Vagina (tissue), 2 donors: ENCODE measurements at regions not wholly inside any gene's neighbourhood (a gene's known extent, or its start where the extent isn't known, plus 50 kb on each side); places are given as distances from the start of the nearest gene placed in this dataset.

Experiments used
- CTCF ChIP-seq, 3 experiments: fragments of 450-650 bp in 2 of 3; fragments of 200-600 bp in 1 of 3; sonication (generic) in 1 of 3; IDR thresholded peaks; one replicate each; pipeline ENCODE4 v1.5.1; 2017 to 2019; ENCODE audit warnings: antibody characterized with exemption in 3 of 3, mild to moderate bottlenecking in 2 of 3, moderate library complexity in 2 of 3
- POLR2A ChIP-seq, 2 donors: fragments of 450-650 bp; IDR thresholded peaks; one replicate each; pipeline ENCODE4 v1.6.1; 2017; ENCODE audit warnings: antibody characterized with exemption in 2 of 2, mild to moderate bottlenecking in 2 of 2, moderate library complexity in 2 of 2
- POLR2AphosphoS5 ChIP-seq, 2 donors: sonication (generic); formaldehyde crosslinking; IDR thresholded peaks; one replicate each; pipeline ENCODE4 v1.9.0; 2017; ENCODE audit warnings: antibody characterized with exemption in 2 of 2, mild to moderate bottlenecking in 2 of 2, low read depth in 1 of 2; ENCODE audit not compliant: insufficient read depth in 1 of 2

- no peak for TF ChIP-seq CTCF (IDR thresholded peaks at IDR 0.05)
- TF ChIP-seq POLR2A (IDR thresholded peaks at IDR 0.05): no peak
- TF ChIP-seq POLR2AphosphoS5 (IDR thresholded peaks at IDR 0.05; ENCODE audit: insufficient read depth in 1 of 2, low read depth in 1 of 2): no peak
Observed at GRCh38 chr3:35028157-35028556, 611.2 kb upstream of the ARPP21 start.
